DMS53 treated with DMSO at 0.1 percent for 48 hours (cell line): ENCODE measurements at regions not wholly inside any gene's neighbourhood (a gene's known extent, or its start where the extent isn't known, plus 50 kb on each side); places are given as distances from the start of the nearest gene placed in this dataset.

ENCODE experiments used
- DNase-seq: peaks from one replicate; lab custom pipeline; 2025; ENCODE audit not compliant: unreplicated experiment; lab: John Stamatoyannopoulos, UW

DNA sequence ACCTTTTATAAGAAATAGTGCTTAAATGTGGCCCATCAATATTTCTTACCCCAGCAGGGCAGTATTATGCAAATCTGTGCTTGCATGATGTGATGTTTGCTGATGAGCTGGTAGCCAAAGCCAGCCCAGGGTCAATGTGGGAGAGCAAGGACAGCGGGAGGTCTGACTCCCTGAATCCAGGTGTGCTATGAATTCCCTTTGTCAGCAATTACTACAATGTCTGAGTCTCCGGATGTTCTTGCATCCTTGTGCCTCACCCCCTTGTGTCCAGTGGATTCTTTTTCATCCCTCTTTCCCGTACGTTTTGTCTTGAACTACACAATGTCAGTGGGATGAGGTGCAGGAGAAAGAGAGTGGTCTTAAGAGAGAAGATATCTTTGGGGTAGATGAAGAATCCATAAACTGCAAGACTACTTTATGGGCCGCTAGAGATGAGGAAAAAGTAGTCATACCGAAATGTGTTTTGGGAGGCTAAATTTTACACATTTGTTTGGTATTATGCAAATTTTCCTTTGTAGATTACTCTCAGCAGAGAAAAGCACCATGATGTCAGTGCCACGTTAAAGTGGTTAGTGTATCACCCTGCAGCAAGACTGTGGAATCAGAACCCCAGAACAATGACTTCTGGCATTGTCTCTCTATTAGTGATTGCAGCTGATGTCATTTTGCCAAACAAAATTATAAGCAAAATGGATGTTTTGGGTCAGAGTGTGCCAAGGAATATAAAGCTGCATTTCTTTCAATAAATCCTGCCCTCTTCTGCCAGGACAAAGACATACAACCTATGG lies 53.5 kb upstream of the TSHZ3 start:
- DNase-seq: no peak

DNA sequence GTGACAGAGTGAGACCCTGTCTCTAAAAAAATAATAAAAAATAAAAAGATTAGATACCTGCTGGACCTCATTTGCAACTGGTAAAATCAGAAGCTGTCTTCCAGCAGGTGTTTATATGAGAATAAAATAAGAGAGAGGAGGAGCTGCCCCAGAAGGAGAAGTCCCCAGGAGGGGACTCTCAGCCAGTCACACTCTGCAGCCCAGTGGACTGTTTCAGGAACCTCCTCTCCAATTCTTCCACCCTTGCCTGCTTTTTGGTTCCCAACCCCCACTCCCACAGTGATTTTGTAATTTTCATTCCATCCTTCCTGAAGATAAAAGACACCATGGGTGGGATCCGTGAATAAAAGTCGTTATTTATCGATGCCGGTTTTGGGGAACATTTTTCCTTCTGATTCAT lies 56.9 kb upstream of the TSHZ3 start:
- DNase-seq: no peak

GRCh38 chr19:31408460-31409124 lies 59.4 kb upstream of the TSHZ3 start:
- no peak for DNase-seq

- no peak for DNase-seq
These were observed 64.1 kb upstream of the TSHZ3 start for GRCh38 chr19:31413353-31413752.

GRCh38 chr19:31415322-31415721 lies 66.1 kb upstream of the TSHZ3 start:
- DNase-seq: no peak

- no peak for DNase-seq
These were observed 67.3 kb upstream of the TSHZ3 start for GRCh38 chr19:31416548-31416947.

GRCh38 chr19:31418055-31418454 lies 68.8 kb upstream of the TSHZ3 start:
- DNase-seq: no peak

GRCh38 chr19:31418692-31419430 lies 69.6 kb upstream of the TSHZ3 start:
- DNase-seq: no peak

GRCh38 chr19:31419871-31420445 lies 70.7 kb upstream of the TSHZ3 start:
- no peak for DNase-seq

GRCh38 chr19:31421082-31421481 lies 71.8 kb upstream of the TSHZ3 start:
- no peak for DNase-seq

GRCh38 chr19:31421856-31422255 lies 72.6 kb upstream of the TSHZ3 start:
- DNase-seq: no peak

GRCh38 chr19:31423896-31424295 lies 74.7 kb upstream of the TSHZ3 start:
- DNase-seq: no peak

DNA sequence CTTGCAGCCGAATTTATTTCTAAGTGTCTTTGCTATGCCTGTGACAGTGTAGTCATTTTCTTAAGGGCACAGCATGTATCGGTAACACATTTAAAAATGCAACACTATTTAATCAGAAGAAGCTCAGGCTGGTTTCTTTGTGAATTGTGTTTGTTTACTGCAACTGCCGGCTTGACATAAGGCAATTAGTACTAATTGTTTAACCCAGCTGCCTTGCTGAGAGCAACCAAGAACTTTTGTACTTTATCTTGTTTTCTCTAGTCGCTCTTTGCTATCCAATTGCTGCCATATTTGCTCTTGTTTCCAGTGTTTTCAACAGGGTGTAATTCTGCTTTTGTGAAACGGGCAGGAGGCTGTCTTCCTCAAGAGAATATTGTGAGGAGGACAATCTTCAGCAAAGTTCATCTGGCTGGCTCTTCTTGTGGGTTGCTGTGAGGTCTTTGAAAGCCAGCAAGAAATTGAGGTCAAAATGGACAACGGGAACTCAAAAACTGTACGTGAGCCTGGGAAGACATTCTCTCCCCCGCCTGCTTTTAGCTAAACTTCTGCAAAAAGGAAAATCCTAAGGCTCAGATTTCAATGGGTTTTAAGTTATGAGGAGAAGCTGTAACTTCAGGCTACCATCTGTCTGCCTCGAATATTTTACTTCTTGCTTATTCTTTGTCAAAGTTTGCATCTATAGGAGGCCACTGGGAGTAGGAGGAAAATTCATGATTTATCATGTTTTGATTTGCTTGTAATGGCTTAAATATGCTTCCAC lies 75.8 kb upstream of the TSHZ3 start:
- no peak for DNase-seq

GRCh38 chr19:31427857-31428256 lies 78.6 kb upstream of the TSHZ3 start:
- DNase-seq: no peak

DNA sequence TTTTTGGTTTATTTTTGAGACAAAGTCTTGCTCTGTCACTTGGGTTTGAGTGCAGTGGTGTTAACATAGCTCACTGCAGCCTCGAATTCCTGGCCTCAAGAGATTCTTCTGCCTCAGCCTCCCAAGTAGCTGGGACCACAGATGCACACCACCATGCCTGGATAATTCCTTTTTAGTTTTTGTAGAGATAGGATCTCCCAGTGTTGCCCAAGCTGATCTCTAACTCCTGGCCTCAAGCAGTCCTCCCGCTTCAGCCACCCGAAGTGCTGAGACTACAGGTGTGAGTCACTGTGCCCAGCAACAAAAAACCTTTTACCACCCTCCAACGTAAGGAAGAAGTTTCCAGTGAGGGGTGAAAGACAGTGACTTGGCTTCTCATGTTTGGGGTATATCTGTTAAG lies 81.1 kb upstream of the TSHZ3 start:
- no peak for DNase-seq

GRCh38 chr19:31432201-31432810 lies 83.1 kb upstream of the TSHZ3 start:
- DNase-seq: no peak

DNA sequence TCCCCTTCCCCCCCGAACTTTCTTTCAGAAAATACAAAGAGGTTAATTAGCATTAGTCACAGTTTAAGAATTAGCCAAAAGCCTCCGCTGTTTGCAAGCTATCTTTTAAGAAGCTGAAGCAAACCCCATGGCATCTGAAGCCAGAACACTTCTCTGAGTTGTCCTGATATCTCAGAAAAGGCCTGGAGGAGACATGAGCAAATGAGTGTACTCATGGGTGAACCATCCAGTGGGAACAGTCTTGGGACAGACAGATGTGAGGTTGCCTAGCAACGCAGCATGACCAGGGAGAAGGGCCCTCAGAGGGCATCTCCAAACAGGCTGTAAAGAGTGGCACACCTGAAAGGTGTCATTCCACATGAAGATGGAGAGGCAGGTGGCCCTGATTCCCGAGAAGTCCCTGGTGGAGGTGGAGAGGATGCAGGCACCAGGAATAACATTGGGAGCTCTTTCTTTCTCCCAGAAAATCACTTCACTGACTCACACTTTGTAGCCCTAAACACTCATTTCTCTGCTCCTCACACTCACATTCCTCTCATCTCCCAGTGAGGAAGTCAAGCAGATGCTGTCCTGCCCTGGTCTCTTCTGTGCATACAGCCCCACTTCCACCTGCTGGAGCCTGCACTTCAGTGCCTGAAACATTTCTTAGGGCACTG lies 87.0 kb upstream of the TSHZ3 start:
- DNase-seq: no peak

- DNase-seq: no peak
These were observed 89.4 kb upstream of the TSHZ3 start for GRCh38 chr19:31438401-31439269.

- DNase-seq: no peak
These were observed 90.0 kb upstream of the TSHZ3 start for GRCh38 chr19:31439270-31439573.
